NOMO-1 (cell line): ENCODE measurements at regions not wholly inside any gene's neighbourhood (a gene's known extent, or its start where the extent isn't known, plus 50 kb on each side); places are given as distances from the start of the nearest gene placed in this dataset.

Experiments
- DNase-seq, 2 experiments: peaks; one replicate each; lab custom pipeline; 2025; ENCODE audit not compliant: unreplicated experiment in 2 of 2; lab: John Stamatoyannopoulos, UW

DNA sequence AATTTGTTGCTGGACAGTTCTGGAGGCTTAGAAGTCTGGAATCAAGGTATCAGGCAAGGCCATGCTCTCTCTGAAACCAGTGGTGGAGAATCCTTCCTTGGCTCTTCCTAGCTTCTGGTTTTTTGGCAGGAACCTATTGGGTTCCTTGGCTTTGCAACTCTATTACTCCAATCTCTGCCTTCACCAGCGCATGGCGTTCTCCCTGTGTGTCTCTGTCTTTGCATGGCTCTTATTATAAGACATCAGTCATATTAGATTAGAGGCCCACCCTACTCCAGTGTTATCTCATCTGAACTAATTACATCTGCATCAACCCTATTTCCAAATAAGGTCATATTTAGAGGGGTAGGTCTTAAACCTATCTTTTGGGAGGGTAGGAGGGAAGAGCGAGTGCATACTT lies 358.1 kb upstream of the RARB start:
- no peak for DNase-seq

GRCh38 chr3:25071846-25072245 lies 356.2 kb upstream of the RARB start:
- no peak for DNase-seq

DNA sequence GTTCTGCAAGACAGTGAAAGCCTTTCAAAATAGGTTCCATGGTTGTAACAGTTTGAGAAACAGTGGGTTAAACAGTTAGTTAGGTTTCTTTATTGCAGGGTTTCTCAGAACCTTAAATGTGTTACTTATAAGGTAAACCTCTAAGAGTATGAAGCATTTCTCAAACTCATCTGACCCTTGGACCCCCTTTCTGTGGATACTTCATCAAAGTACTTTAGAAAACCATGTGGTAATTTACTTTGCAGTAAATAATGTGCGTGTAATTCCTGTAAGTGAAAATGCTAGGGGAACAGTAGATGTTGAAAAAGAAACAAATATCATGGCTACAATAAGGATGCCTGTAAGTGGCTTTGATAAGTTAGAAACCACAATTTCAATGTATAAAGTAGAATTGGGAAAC lies 354.6 kb upstream of the RARB start:
- no peak for DNase-seq

DNA sequence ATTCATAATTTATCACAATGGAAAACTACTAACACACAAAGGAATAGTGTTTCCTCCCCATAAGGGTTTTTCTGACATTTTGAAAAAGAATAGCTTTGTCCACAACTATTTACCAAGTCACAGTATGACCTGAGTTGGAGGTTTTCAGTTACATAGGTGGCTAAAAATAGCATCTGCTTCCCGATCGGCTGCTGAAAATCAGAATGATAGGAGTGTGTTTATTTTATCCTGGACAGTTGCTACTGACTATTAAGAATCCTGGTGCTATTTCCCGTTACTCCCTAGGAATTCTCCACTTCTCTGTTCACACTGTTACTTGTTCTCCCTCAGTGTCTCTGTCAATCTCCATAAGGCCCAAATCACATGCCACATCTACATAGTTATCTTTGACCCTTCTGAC lies 353.9 kb upstream of the RARB start:
- DNase-seq: no peak

DNA sequence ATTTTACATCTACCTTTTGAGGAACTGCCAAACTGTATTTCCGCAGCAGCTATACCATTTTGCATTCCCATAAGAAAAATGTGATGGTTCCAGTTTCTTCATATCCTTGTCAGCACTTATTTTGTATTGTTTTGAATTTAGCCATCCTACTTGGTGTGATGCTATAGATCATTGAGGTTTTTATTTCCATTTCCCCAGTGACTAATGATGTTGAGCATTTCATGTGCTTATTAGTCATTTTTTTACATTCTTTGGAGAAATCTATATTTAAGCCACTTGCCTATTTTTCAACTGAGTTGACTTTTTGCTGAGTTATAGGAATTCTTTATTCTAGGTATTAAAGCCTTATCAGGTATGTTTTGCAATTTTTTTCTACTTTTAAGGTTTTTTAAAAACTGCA lies 347.6 kb upstream of the RARB start:
- no peak for DNase-seq

- no peak for DNase-seq
Observed at GRCh38 chr3:25084016-25084415, 344.0 kb upstream of the RARB start.

DNA sequence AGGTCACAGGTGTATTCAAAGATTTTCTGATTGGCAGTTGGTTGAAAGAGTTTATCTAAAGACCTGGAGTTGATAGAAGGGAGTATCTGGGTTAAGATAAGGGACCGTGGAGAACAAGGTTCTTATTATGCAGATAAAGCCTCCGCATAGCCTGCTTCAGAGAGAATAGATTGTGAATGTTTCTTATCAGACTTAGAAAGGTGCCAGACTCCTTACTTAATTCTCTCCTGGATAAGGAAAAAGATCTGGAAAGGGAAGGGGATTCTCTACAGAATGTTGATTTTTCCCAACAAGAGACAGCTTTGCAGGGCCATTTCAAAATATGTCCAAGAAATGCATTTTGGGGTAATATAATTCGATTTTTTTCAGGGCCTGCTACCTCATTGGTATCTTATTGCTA lies 341.3 kb upstream of the RARB start:
- no peak for DNase-seq

DNA sequence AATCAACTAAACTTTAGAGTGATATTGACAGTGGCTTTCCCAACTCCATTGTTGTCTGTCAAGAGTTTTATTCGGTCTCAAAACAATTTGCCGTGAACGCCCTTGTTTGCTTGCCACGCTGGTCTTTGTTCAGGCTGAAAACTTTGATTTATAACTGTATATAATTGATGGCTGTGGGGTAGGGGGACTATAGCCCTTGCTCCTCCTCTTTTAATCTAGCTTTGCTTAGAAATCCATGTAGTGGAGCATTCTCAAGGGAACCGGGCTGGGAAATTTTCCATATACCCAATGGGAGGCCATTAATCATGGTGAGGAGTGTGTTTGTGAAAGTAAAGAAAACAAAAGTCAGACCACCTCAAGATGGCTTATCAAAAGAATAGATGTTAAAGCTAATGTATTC lies 339.8 kb upstream of the RARB start:
- no peak for DNase-seq

DNA sequence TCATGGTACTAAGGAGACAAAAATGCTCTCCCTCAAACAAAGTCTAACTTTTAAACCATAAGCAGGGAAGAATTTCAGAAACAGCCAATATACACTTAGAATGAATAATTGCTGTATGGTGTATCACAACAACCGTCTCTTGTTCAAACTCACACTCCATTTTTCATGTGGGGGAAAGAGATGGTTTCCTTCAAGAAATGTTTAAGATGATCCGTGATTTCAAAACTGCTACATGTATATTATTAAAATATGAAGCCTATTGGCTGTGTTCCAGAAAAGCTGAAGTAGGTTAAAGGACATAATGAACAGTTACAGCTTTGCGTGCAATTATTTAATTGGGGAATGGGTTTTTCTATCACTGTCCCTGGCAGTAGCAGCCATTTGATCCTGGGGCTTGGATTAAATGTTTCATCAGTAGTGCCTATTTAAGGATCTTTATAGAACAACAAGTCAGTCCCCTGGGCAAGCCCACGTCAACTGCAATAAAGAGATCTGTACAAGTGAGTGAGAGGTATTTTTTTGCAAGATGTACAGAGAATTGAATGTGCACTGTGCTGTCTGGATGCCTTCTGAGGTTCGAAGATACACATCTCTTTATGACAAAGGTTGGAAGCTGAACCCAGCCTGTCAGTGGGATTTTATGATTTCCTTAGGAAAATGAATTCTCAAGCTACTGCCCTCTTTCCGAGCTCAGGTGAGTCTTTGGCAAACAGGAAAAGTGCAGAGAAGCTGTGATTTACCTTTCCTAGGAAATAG lies 337.2 kb upstream of the RARB start:
- DNase-seq: no peak

DNA sequence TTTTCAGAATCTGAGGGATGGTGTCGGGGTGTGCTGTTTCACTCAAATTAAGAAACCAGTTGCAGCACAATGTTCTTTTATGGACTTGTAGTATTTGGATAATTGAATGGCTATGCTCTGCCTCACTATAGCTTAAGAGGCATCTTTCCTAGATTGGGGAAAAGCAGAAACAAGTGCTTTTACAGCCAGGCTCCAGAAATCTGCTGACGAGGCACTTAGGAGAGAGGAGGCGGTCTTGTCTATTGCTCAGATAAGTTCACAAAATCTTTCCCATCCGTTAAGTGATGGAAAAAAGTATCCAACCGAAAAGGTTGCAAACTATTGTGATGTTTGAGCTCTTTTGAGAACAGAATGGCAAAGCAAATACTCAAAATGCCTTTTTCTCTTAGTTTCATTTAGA lies 336.1 kb upstream of the RARB start:
- no peak for DNase-seq

- no peak for DNase-seq
Observed at GRCh38 chr3:25094932-25095685, 333.0 kb upstream of the RARB start.

GRCh38 chr3:25096536-25096935 lies 331.5 kb upstream of the RARB start:
- DNase-seq: no peak

DNA sequence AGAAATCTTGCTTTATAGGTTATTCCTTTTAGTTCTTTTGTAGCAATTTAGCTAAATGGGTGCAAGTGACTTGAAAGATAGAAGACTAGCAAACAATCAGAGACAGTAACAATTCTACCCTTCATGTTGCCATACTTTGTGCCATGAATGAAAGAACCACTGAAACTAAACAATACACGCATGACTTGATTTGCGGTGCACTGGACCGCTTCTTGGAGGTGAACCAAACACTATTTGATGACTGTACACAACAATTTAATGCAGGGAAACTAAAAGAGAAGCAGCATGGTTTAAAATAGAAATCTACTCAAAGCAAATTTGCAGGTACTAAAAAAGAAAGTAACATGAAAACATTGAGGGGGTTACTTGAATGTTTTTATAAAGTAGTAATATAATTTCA lies 331.0 kb upstream of the RARB start:
- no peak for DNase-seq

GRCh38 chr3:25099666-25100065 lies 328.4 kb upstream of the RARB start:
- DNase-seq: no peak

DNA sequence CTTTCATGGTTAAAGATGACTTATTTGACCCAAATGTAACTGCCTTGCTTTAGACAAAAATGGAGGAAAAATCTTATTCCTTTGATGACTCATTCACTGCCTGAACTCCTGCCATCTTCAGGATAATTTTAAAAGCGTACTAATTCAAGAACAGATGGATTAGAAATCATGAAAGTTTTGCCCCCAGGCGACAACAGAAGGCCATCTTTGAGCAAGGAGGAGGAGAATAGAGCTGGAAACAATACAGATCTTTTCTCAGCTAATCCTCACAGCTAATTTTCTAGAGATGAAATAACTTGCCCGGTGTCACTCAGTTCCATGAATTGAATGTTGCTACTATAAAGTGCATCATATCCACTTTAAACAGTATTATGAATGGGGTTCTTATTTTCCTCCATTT lies 324.7 kb upstream of the RARB start:
- DNase-seq: no peak

DNA sequence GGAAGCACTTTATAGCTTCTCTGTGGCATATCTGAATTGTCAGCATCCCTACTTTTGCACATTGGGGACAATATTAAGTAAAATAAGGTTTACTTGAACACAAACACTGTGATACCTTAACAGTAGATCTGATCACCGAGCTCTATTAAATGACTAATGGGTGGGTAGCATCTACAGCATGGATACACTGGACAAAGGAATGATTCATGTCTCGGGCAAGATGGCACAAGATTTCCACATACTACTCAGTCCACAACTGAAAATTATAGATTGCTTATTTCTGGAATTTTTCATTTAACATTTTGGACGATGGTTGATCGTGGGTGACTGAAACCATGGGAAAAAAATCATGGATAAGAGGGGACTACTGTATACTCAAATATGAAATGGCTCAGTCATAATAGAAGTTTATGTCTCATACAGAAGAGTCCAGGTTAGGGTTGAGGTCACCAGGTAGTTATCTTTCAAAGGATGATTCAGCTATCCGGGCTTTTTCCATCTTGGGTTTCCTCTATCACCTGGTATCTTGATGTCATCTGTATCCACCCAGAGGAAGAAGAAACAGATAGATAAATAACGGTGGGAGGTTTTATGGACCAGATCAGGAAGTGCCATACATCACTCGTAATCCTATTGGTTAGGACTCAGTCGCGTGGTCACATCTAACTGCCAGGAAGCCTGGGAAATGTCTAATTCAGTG lies 320.0 kb upstream of the RARB start:
- no peak for DNase-seq

DNA sequence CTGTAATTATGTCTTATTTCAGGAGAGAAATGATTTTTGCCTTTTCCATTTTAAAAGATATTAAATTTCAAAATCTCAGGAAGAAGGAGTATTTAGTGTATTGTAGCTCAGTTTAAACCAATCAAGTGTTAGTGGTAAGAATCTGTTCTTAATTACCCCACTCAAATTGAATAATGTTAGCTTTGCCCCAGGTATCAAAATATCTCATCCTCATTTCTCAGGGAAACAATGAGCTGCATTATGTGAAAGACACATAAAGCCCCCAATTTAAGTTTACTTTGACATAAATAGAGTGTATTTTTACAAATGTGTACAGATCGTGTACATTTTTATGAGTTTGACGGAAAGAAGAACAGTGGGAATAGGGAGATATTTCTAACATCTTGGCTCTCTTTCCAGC lies 317.4 kb upstream of the RARB start:
- no peak for DNase-seq

DNA sequence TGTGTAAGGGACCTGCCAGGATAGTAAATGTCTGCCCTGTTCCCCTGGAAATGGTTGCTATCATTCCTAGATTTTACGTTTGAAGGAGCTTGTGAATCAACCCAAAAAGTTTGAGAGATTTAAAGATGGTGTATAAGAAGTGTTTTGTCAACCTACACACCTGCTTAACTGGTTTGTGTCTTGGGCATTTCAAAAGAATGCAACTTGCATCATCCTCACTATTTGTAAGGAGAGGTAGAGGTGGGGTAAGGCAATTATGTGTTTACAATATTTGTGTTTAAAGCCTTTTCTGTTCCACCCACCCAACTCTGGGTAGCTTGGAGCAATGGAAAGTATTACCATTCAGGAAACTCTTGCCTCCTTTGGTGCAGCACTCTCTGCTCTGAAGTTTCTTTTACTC lies 314.2 kb upstream of the RARB start:
- DNase-seq: no peak

GRCh38 chr3:25114532-25114931 lies 313.5 kb upstream of the RARB start:
- DNase-seq: no peak

- no peak for DNase-seq
Observed at GRCh38 chr3:25117005-25117593, 311.0 kb upstream of the RARB start.

- no peak for DNase-seq
Observed at GRCh38 chr3:25119682-25120081, 308.4 kb upstream of the RARB start.

- no peak for DNase-seq
Observed at GRCh38 chr3:25120665-25121064, 307.4 kb upstream of the RARB start.
